NCI-H2171 treated with DMSO at 0.1 percent for 48 hours (cell line): ENCODE measurements at regions not wholly inside any gene's neighbourhood (a gene's known extent, or its start where the extent isn't known, plus 50 kb on each side); places are given as distances from the start of the nearest gene placed in this dataset.
A peak's percentile ranks its signal among the peaks of the same experiment; 100 is the strongest.

Experiments used
- DNase-seq: peaks from one replicate; lab custom pipeline; 2025; lab: John Stamatoyannopoulos, UW

DNA sequence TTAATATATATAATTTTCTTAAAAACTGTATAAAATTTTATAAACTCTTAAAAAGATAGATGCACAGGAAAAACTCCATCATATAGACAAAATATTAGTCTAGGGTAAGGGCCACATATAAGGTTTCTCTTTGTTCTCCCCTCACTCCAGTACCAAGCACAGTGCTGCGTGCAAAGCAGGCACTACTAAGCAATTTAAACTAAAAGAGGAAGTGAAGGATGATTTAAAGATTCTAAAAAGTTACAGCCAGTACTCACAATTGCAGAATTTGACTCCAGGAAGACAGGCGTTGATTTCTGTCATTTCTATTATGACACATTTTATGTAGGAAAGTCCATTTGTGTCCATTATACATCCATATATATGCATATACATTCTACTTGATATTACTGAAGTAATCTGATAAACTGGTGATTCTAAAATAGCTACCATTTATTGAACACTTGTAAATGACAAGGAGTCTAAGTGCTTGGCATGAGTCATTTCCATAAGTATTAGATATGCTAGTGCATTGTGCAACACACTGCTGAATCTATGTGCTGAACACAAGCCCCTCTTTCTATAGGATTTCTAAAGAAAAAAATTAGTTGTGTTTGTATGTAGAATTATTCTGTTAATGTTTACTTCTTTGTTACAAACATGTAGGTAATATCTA lies 785.5 kb upstream of the ARRDC4 start:
- DNase-seq = no peak

DNA sequence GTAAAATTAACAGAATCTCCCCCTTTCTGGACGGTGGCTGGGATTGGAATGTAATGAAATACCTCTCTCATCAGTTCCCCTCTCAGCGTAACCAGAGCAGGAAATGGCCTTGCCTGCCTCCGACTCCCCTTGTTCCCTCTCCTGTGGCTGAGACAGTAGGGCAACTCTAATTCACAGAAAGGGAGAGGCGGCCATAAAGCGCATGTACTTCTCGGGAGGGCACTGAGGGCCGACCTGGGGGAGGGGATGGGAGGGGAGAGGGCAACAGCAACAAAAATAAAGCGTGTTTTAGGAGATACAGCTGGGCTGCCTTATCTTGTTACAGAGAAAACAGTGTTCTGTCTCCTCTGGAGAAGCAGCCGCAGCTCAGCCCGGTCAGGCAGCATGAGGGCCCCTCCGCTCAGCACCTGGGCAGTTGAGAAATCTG lies 783.3 kb upstream of the ARRDC4 start:
- DNase-seq = no peak

DNA sequence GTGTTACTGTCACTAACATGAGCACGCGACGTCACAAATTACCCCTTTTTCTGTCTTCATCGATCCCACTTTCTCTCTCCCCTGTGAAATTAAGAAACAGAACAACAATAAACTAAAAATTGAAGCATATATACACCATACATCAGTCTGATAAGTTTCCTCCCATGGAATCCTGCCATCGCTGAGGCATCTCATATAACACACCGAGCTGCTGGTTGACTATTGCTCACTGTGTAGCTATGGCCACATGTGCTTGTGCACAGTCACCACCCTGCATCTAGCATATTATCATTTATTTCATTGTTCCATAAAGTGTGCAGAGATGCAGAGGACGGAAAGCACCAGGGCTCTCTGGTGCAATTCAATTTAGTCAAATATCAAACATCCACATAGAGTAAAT lies 777.9 kb upstream of the ARRDC4 start:
- no peak for DNase-seq

GRCh38 chr15:97189162-97189780 lies 771.2 kb upstream of the ARRDC4 start:
- no peak for DNase-seq

- no peak for DNase-seq
Observed at GRCh38 chr15:97194750-97195149, 765.8 kb upstream of the ARRDC4 start.

- DNase-seq = no peak
Observed at GRCh38 chr15:97196048-97197014, 764.2 kb upstream of the ARRDC4 start.

GRCh38 chr15:97199393-97200051 lies 761.0 kb upstream of the ARRDC4 start:
- no peak for DNase-seq

DNA sequence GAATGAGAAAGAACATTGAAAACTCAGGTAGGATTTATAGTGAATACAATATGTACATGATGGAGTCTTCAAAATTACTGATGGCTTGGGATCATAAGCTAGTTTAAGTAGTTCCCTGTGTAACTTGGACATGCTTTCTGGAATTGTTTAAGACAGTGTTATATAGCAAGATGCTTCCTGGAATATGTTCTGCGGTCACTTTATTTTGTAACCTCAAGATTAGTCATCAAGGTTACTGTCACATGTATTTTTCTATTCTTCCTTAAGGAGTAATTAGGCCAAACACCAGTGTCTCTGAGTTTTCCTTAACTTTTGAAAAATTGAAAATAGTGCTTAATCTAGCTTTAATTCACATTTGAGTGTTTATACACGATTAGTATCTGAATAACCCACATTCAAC lies 760.3 kb upstream of the ARRDC4 start:
- no peak for DNase-seq

DNA sequence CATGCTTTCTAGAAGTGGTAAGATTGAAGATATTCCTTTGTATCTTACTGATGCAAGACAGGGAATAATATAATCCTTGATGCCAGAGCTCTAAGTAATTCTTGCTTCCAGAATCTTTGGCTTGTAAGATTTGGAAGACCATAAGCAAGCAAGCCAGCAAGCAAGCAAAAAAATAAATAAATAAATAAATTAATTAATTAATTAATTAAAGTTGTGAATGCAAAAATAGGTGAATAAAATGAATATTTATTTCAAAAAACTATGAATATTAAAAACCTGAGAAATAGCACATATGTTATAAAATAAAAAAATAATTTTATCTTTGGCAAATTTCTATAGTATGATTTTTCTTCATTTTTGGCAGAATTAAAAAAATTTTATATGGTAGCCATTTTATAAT lies 750.2 kb upstream of the ARRDC4 start:
- DNase-seq = no peak

DNA sequence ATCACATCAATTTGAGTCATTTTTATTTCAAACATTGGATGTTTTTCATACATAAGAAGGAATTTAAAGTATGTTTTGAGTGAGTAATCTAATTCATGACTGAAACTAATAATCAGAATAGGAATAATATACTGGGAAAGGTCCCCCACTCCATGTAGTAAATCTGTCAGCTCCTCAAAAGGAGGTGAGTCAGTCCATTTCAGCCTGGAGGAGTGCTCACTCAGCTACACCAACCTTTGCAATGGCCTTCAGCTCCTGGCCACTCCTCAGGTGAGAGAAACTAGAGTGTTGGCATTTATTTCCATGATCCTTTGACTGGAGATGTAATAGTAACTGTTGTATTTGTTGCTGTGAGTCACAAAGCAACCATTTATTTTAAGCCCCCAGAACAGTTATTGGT lies 744.9 kb upstream of the ARRDC4 start:
- no peak for DNase-seq

DNA sequence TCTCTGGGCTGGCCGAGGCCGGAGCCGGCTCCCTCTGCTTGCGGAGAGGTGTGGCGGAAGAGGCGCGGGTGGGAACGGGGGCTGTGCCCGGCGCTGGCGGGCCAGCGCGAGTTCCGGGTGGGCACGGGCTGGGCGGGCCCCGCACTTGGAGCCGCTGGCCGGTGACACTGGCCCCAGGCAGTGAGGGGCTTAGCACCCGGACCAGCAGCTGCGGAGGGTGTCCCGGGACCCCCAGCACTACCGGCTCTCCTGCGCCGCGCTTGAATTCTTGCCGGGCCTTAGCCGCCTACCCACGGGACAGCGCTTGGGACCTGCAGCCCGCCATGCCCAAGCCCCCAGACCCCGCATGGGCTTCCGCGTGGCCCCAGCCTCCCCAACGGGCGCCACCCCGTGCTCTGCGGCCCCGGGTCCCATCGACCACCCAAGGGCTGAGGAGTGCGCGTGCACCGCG lies 736.3 kb upstream of the ARRDC4 start:
- no peak for DNase-seq

DNA sequence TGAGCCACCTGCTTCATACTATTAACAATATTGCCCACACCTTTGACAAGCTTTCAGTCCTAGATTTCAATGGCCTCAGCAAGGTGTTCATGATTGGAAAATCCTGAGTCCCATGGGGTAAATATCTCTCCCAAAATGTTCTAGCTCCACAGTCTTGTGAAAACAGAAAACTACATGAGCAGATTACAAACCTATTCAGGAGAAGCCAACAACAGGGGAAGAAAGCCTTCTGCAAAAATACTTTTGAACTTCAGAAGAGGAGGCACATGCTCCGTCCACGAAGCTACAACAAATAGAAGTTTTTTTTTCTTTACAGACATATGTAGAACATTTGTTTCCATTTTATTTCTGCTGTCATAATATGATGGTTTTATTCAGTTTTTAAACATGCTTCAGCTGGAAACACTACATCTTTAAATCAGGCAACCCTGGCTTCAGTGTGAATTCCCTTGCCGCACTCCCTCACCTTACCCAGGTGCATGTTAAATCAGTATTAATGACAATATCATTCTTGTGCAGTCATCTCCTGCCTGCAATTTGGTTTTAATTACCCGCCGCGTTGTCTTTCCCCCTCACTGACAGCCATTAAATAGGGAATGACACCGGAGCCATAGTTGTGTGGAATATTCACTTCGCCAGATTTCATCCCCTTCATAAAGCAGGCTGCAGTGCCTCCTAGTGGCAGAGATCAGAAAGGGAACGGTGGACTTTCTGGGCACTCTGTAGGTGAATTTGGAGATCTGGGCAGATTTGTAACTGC lies 725.5 kb upstream of the ARRDC4 start:
- peak; percentile 4 for DNase-seq

GRCh38 chr15:97235611-97235985 lies 724.9 kb upstream of the ARRDC4 start:
- DNase-seq = no peak

- no peak for DNase-seq
Observed at GRCh38 chr15:97236140-97236539, 724.4 kb upstream of the ARRDC4 start.

DNA sequence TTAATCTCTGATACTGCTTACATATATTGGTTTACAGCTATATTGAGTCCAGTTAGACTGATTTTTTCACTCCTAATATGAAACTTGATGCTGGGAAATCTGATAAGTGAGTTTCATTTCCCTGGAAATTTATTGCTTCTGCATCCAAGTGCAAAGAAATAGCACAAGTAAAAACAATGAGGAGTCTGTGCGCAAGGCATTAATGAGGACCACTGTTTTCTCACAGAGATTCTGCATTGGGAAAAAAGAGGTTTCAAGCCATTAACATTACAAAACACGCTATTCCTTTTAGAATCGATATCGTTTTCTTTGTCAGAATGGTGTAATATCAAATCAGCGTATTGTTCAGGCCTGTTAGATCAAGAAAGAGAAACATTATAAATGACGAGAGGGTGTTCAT lies 723.3 kb upstream of the ARRDC4 start:
- DNase-seq = no peak

DNA sequence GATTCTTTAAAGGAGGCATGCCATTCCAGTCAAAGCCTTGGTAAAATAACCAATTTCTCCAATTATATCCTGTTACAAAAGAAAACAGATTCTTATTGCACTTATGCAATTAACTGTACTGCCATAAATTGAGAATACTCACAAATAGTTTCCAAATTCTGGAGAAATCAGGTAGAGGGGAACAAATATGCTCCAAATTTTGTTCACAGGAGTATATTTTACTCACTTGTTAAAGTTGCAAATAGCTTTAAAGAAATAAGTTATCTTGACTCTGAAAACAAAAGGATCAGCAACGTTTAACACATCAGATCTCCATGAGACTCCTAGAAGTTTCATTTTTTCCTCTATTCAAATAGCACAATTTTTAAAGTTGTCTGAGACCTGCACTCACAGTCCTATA lies 712.1 kb upstream of the ARRDC4 start:
- DNase-seq = no peak

DNA sequence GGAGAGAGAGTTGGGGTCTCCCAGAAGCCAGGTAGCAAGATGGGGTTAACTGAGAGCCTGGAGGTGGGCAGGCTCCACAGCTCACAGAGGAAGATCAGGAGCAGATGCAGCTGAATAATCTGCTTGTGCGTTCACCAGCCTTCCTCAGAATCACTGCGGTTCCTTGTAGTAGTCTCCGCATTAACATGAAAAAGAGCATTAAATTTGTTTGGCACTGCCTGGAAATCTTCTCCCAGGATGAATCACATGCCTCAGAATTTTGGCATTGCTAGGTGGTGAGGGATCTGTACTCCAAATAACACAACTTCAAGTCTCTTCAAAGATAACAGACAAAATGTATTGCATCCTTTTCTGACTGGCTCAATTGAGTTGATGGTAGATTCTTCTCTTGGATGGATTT lies 700.6 kb upstream of the ARRDC4 start:
- DNase-seq = no peak

DNA sequence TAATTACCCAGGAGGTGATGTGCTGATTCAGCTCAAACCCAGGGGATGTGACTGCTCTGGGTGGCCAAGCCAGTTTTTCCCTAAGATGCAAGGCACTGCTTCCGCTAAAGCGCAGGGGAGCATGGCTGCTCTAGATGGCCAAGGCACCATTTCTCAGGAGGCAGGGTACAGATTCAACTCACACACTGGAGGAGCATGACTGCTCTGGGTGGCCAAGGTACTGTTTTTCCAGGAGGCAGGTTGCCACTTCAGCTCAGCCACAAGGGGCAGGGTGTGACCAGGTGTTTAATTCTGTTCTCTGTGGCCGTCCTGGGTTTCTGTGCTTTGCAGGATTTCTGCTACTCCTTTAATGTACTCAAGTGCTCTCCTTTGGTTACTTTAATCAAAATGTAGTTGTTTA lies 659.3 kb upstream of the ARRDC4 start:
- DNase-seq = no peak

- peak; percentile 70 for DNase-seq
Observed at GRCh38 chr15:97316362-97316761, 644.1 kb upstream of the ARRDC4 start.

DNA sequence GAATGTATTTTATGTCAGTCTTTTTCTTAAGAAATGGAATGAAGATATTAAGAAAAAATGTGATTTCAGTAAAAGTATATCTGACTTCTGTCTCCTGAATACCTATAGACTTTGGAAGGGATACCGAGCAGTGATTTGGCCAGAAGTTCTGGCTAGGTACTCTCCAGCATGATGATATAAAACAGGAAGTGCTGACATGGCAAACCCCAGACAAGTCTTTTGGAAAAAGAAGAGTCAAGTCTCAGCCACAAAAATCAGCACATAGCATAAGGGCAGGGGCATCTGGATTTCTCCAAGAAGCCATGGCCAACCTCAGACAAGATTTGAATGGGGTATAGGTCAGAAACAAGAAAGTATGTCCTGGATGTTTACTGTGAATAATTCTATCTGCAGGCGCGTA lies 643.3 kb upstream of the ARRDC4 start:
- no peak for DNase-seq

DNA sequence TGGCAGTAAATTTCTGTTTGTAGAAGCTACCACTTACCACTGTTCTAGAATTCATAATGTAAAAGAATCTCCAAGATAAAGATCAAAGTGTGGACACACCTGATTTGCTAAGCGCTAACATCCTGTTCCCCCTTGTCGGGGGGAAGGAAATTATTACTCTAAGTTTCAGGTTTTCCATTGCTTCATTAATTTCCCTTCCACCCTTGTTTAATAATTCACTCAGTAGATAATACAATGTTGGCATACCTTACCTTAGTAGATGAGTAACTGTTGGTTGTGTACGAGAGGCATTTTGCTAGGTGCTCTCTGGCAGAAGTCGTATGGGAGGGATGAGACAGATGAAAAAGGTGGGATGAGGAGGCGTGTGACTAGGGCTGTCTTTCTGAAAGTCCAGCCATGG lies 641.2 kb upstream of the ARRDC4 start:
- DNase-seq = no peak

GRCh38 chr15:97346221-97346620 lies 614.3 kb upstream of the ARRDC4 start:
- no peak for DNase-seq
